Neuronal stem cell (in vitro differentiated cells): ENCODE measurements at regions not wholly inside any gene's neighbourhood (a gene's known extent, or its start where the extent isn't known, plus 50 kb on each side); places are given as distances from the start of the nearest gene placed in this dataset.

Experiments
- DNase-seq: peaks from one replicate; pipeline ENCODE4 v3.0.0-alpha.2; 2013; ENCODE audit warnings: low spot score
- H2AFZ ChIP-seq: one replicate; pipeline ENCODE4 v1.6.1; 2013; ENCODE audit warnings: mild to moderate bottlenecking, low read length, inconsistent platforms
- H2AK5ac ChIP-seq: 2 replicates; pipeline ENCODE4 v1.6.1; 2013; ENCODE audit warnings: low read depth, mild to moderate bottlenecking, inconsistent platforms, low read length, moderate library complexity, mixed read lengths
- H2BK120ac ChIP-seq: 2 replicates; pipeline ENCODE4 v1.6.1; 2013; ENCODE audit warnings: low read depth, mild to moderate bottlenecking, inconsistent platforms, low read length, moderate library complexity, mixed read lengths
- H2BK12ac ChIP-seq: one replicate; pipeline ENCODE4 v1.6.1; 2013; ENCODE audit warnings: low read length, inconsistent platforms
- H2BK15ac ChIP-seq: 2 replicates; pipeline ENCODE4 v1.6.1; 2013; ENCODE audit warnings: mild to moderate bottlenecking, low read length, inconsistent platforms, mixed read lengths
- H2BK5ac ChIP-seq: one replicate; pipeline ENCODE4 v1.6.1; 2013; ENCODE audit warnings: inconsistent platforms, mild to moderate bottlenecking, low read length, moderate library complexity
- H3K14ac ChIP-seq: one replicate; pipeline ENCODE4 v1.6.1; 2013; ENCODE audit warnings: low read length, inconsistent platforms
- H3K18ac ChIP-seq: 2 replicates; pipeline ENCODE4 v1.6.1; 2013; ENCODE audit warnings: low read length, inconsistent platforms
- H3K23ac ChIP-seq: 2 replicates; pipeline ENCODE4 v1.6.1; 2013; ENCODE audit warnings: low read depth, mild to moderate bottlenecking, mixed read lengths, low read length, inconsistent platforms; ENCODE audit not compliant: poor library complexity
- H3K27ac ChIP-seq: replicated peaks from 3 replicates; pipeline ENCODE4 v1.5.1; 2013; ENCODE audit warnings: low read length, inconsistent platforms
- H3K27me3 ChIP-seq, 3 experiments: 2 replicates each; pipeline ENCODE4 v1.6.1; 2013; ENCODE audit warnings: low read length in 3 of 3, mild to moderate bottlenecking in 2 of 3, inconsistent platforms in 1 of 3, low read depth in 1 of 3, mixed read lengths in 1 of 3, moderate library complexity in 1 of 3; ENCODE audit not compliant: control insufficient read depth in 3 of 3, insufficient read depth in 3 of 3
- H3K36me3 ChIP-seq, 2 donors: replicated peaks in 1 of 2; 2 replicates each; pipeline ENCODE4 v1.6.1; 2013; ENCODE audit warnings: low read length in 2 of 2; ENCODE audit not compliant: control insufficient read depth in 2 of 2, insufficient read depth in 2 of 2
- H3K4ac ChIP-seq: 2 replicates; pipeline ENCODE4 v1.6.1; 2013; ENCODE audit warnings: inconsistent platforms, mild to moderate bottlenecking, low read length, moderate library complexity
- H3K4me1 ChIP-seq, 2 donors: 1 replicate in 1 of 2; 2 replicates in 1 of 2; pipeline ENCODE4 v1.6.1; 2013; ENCODE audit warnings: low read length in 2 of 2, low read depth in 1 of 2; ENCODE audit not compliant: control insufficient read depth in 2 of 2, insufficient read depth in 1 of 2
- H3K4me2 ChIP-seq: one replicate; pipeline ENCODE4 v1.6.1; 2013; ENCODE audit warnings: mild to moderate bottlenecking, low read length, inconsistent platforms; ENCODE audit not compliant: insufficient read depth, poor library complexity, severe bottlenecking
- H3K4me3 ChIP-seq, 2 donors: 2 replicates each; pipeline ENCODE4 v1.5.1; 2013; ENCODE audit warnings: low read length in 2 of 2, mild to moderate bottlenecking in 2 of 2, inconsistent platforms in 1 of 2, moderate library complexity in 1 of 2
- H3K79me1 ChIP-seq: one replicate; pipeline ENCODE4 v1.6.1; 2013; ENCODE audit warnings: low read depth, mild to moderate bottlenecking, inconsistent platforms, low read length, moderate library complexity
- H3K9ac ChIP-seq: one replicate; pipeline ENCODE4 v1.6.1; 2013; ENCODE audit warnings: mild to moderate bottlenecking, low read depth, low read length, inconsistent platforms; ENCODE audit not compliant: poor library complexity
- H3K9me3 ChIP-seq, 2 donors: replicated peaks in 1 of 2; 2 replicates each; pipeline versions ENCODE3 to v1.6.1; 2013; ENCODE audit warnings: low read length in 2 of 2, mild to moderate bottlenecking in 2 of 2, inconsistent platforms in 1 of 2, low read depth in 1 of 2, mixed read lengths in 1 of 2, moderate library complexity in 1 of 2; ENCODE audit not compliant: control insufficient read depth in 2 of 2, insufficient read depth in 1 of 2
- H4K8ac ChIP-seq: one replicate; pipeline ENCODE4 v1.6.1; 2013; ENCODE audit warnings: low read depth, mild to moderate bottlenecking, inconsistent platforms, low read length, moderate library complexity
- H4K91ac ChIP-seq: one replicate; pipeline ENCODE4 v1.6.1; 2013; ENCODE audit warnings: low read length, low read depth, mild to moderate bottlenecking, inconsistent platforms; ENCODE audit not compliant: poor library complexity
- WGBS, 2 donors: extraction: QIAGEN DNeasy Blood & Tissue Kit; methylation state at CpG; one replicate each; pipeline ENCODE4 v1.1.7; 2013; ENCODE audit warnings: missing lambda C conversion rate in 2 of 2, mixed read lengths in 1 of 2; ENCODE audit not compliant: insufficient read length in 2 of 2, insufficient replicate concordance in 1 of 2; ENCODE audit errors: extremely low coverage in 2 of 2; 5-methylcytosine and 5-hydroxymethylcytosine counted together

DNA sequence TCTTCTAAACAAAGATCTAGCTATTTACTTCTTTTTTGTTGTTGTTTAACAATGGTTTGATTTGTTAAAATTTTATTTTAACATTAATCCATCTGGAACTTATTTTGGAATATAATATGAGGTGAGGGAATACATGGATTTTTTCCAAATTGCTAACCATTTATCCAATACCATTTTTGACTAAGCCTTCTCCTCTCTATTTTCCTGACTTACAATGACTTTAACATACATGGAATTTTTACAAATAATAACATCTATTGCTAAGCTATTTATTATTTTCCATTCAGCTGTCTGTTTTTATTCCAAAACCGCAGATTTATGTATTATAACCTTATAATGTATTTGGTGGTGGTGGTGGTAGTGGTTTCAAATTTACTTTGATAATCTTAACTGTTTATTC is 420.3 kb upstream of the ADGRL2 start:
- no peak overlapping the region for H2BK5ac ChIP-seq
- H4K91ac ChIP-seq: no peak overlapping the region
- H2AFZ ChIP-seq: no peak overlapping the region
- H3K4me2 ChIP-seq: no peak overlapping the region
- no peak overlapping the region for H3K14ac ChIP-seq
- H2AK5ac ChIP-seq: no peak overlapping the region
- no CpG with 5 or more reads among the region's 1 CpG for WGBS, 2 donors
- H3K18ac ChIP-seq: no peak overlapping the region
- no peak overlapping the region for H3K27ac ChIP-seq
- H4K8ac ChIP-seq: no peak overlapping the region
- H3K36me3 ChIP-seq: peaks cover 0 to 2% of the 10 kb centered on the region in 2 donors
- no peak overlapping the region for H2BK120ac ChIP-seq
- H3K4ac ChIP-seq: no peak overlapping the region
- peaks cover 4 to 24% of the 10 kb centered on the region in 2 donors for H3K4me1 ChIP-seq
- H2BK15ac ChIP-seq: no peak overlapping the region
- H3K9ac ChIP-seq: no peak overlapping the region
- no peak overlapping the region for H2BK12ac ChIP-seq
- H3K23ac ChIP-seq: no peak overlapping the region
- no peaks in the 10 kb centered on the region for H3K27me3 ChIP-seq
- H3K9me3 ChIP-seq: peaks cover 0 to 2% of the 10 kb centered on the region in 2 donors
- H3K79me1 ChIP-seq: no peaks in the 10 kb centered on the region
- no peak for DNase-seq
- no peak overlapping the region for H3K4me3 ChIP-seq

DNA sequence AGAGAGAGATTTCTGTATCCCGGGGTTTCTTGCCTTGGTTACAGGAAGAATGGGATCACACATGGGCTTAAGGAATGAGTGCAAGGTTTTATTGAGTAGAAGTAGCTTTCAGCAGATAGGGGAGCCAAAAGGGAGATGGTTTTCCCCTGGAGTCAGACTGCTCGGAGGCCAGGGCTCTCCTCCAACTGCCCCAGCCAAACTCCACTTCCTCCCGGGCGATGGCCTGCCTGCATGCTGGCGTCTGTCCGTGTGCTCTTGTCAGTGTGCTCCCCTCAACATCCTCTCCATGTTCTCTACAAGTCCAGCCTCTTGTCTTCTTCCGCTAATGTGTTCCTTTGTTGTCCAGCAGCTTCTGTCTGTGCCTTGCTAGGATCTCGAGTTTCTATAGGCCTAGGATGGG is 421.3 kb upstream of the ADGRL2 start:
- no peak overlapping the region for H3K9ac ChIP-seq
- peaks cover 0 to 2% of the 10 kb centered on the region in 2 donors for H3K9me3 ChIP-seq
- no peak overlapping the region for H2AK5ac ChIP-seq
- no peak overlapping the region for H3K4me2 ChIP-seq
- peaks cover 0 to 5% of the 10 kb centered on the region in 2 donors for H3K36me3 ChIP-seq
- peak overlapping the region; percentile 33 for H3K18ac ChIP-seq
- H2BK12ac ChIP-seq: no peak overlapping the region
- no CpG with 5 or more reads among the region's 8 CpGs for WGBS, 2 donors
- no peak overlapping the region for H3K14ac ChIP-seq
- H3K4me1 ChIP-seq: peaks cover 4 to 24% of the 10 kb centered on the region in 2 donors
- H2BK15ac ChIP-seq: no peak overlapping the region
- no peak for DNase-seq
- H2BK120ac ChIP-seq: no peak overlapping the region
- H3K79me1 ChIP-seq: no peaks in the 10 kb centered on the region
- no peak overlapping the region for H4K8ac ChIP-seq
- H2AFZ ChIP-seq: no peak overlapping the region
- no peak overlapping the region for H4K91ac ChIP-seq
- H3K4ac ChIP-seq: no peak overlapping the region
- no peaks in the 10 kb centered on the region for H3K27me3 ChIP-seq
- no peak overlapping the region for H3K27ac ChIP-seq
- H3K23ac ChIP-seq: no peak overlapping the region
- no peak overlapping the region for H2BK5ac ChIP-seq
- no peak overlapping the region for H3K4me3 ChIP-seq

DNA sequence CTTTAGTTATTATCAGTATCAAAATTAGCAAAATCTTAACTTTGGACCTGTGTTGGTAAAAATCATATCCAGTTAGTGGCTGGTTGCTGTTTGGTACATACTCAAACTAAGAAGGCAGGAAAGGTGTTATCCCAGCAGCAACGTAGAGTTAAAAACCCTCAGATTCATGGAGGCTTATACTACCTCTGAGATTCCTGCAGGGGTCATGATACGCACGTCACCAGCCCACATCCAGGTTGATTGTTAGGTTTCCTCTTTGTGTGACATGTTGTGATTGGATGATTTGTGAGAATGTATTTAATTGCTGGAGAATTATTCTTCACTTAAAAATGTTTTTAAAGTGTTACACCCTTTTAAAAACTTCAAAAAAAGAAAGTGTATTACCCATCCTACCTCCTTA is 423.3 kb upstream of the ADGRL2 start:
- Histone ChIP-seq H3K4me2 (no peak overlapping the region), H2BK15ac (no peak overlapping the region), H3K9ac (no peak overlapping the region), H3K27me3 (no peaks in the 10 kb centered on the region), H3K14ac (no peak overlapping the region), H2BK12ac (no peak overlapping the region), H3K9me3 (peaks cover 0 to 2% of the 10 kb centered on the region in 2 donors), H3K18ac (no peak overlapping the region), H3K27ac (no peak overlapping the region), H2AK5ac (no peak overlapping the region), H3K4me1 (peaks cover 4 to 16% of the 10 kb centered on the region in 2 donors), H2AFZ (no peak overlapping the region), H2BK5ac (no peak overlapping the region), H3K23ac (no peak overlapping the region), H4K91ac (no peak overlapping the region), H3K79me1 (no peaks in the 10 kb centered on the region), H3K4ac (no peak overlapping the region), H3K4me3 (no peak overlapping the region), H4K8ac (no peak overlapping the region), H3K36me3 (peaks cover 0 to 5% of the 10 kb centered on the region in 2 donors), H2BK120ac (no peak overlapping the region)
- DNase-seq: no peak
- WGBS, 2 donors: no CpG with 5 or more reads among the region's 3 CpGs

GRCh38 chr1:81375884-81376548 is 424.7 kb upstream of the ADGRL2 start:
- H3K27ac ChIP-seq: no peak overlapping the region
- H3K23ac ChIP-seq: no peak overlapping the region
- no peak for DNase-seq
- peaks cover 3% of the 10 kb centered on the region in 2 donors for H3K4me1 ChIP-seq
- no peak overlapping the region for H4K8ac ChIP-seq
- no peak overlapping the region for H2BK15ac ChIP-seq
- no peak overlapping the region for H3K4me2 ChIP-seq
- no peak overlapping the region for H3K14ac ChIP-seq
- no peak overlapping the region for H3K4ac ChIP-seq
- H2AFZ ChIP-seq: no peak overlapping the region
- H3K36me3 ChIP-seq: peaks cover 0 to 5% of the 10 kb centered on the region in 2 donors
- no peak overlapping the region for H3K9ac ChIP-seq
- H2AK5ac ChIP-seq: no peak overlapping the region
- no peaks in the 10 kb centered on the region for H3K27me3 ChIP-seq
- H4K91ac ChIP-seq: no peak overlapping the region
- no peaks in the 10 kb centered on the region for H3K79me1 ChIP-seq
- H3K18ac ChIP-seq: no peak overlapping the region
- H3K9me3 ChIP-seq: peaks cover 0 to 2% of the 10 kb centered on the region in 2 donors
- no peak overlapping the region for H2BK5ac ChIP-seq
- H2BK12ac ChIP-seq: no peak overlapping the region
- no peak overlapping the region for H3K4me3 ChIP-seq
- H2BK120ac ChIP-seq: no peak overlapping the region
- WGBS, 2 donors: 100% methylated on average over 1 of the region's 5 CpGs; no CpG with 5 or more reads in 1 of the 2 donors
